Activated T-helper 1 cell treated with anti-CD3 and anti-CD28 coated beads, Interleukin-2, amount 50 U/mL, for 16 hours (primary cell): ENCODE measurements at regions not wholly inside any gene's neighbourhood (a gene's known extent, or its start where the extent isn't known, plus 50 kb on each side); places are given as distances from the start of the nearest gene placed in this dataset.

Experiments used
- DNase-seq, 2 donors: peaks; one replicate each; pipeline ENCODE4 v3.0.0-alpha.2; 2020; ENCODE audit warnings: low read depth in 1 of 2, low spot score in 1 of 2

- no peak for DNase-seq
Measured at GRCh38 chr10:94183666-94184264, 179.0 kb downstream of the NOC3L start.

GRCh38 chr10:94186722-94187121, 176.0 kb downstream of the NOC3L start:
- no peak for DNase-seq

- DNase-seq = no peak
Measured at GRCh38 chr10:94192333-94192732, 170.4 kb downstream of the NOC3L start.

DNA sequence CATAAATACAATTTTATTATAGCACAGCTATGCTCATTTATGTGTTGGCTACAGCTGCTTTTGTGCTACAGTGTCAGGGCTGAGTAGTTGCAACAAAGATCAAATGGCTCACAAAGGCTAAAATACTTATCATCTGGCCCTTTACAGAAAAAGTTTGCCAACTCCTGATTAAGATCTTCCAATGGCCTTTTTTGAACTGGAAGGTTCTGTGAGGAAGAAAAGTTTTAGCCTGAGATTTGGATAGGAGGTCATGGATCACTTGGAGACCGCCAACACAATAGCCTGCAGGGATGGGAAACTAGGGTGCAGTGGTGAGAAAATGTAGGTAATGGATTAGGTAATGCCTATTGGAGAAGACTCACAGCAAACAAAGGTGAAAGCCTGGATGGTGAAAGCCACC, 169.8 kb downstream of the NOC3L start:
- no peak for DNase-seq

DNA sequence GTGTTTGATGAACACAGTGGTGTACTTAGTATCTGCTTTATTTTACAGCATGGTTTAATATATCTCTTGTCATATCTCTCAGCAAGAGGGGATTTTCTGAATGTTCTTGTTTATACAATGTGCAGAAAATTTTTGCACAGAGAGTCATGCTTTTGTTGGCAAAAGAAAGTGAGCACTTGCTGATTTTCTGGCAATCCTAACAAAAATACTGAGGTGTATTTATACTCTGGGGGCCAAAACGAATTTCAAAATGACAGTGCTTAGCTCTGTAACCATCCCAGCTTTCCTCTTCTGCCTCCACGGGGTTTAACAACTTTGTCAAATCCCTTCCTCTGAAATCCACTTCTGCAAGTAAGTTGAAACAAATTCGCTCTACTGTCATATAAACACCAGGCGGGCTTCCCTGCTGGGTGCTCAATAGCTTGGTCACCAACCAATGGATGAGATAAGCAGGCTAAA, 169.2 kb downstream of the NOC3L start:
- DNase-seq = no peak

GRCh38 chr10:94194256-94194655, 168.5 kb downstream of the NOC3L start:
- DNase-seq = no peak

DNA sequence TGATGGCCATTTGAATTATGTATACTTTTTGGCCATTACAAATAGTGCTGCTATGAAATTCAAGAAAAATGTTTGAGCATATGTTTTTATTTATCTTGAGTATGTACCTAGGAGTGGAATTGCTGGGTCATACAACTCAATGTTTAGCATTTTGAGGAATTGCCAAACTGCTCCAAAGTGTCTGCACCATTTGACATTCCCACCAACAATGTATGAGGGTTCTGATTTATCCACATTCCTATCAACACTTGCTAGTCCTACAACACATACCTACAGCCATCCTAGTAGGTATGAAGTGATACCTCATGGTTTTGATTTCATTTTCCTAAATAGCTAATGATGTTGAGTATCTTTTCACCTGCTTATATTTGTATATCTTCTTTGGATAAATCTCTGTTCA, 165.5 kb downstream of the NOC3L start:
- no peak for DNase-seq

- DNase-seq = no peak
Measured at GRCh38 chr10:94198324-94198723, 164.4 kb downstream of the NOC3L start.

DNA sequence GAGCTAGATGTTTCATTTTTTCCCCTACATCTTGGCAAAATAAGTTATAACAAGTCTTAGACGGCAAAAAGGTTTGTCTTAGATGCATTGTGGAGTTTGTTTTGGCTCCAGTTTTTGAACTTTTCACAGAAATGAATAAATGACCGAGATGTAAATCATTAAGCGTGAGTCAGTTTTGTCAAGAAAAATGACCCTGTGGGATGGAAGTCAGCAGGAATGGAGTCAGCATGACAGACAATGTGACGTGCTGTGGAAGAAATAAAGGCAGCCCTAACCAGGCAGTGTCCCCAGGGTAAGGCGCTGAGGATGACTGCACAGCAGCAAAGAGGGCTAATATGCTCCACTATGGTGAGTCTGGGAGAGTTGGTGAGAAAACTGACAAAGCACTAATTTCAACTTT, 163.2 kb downstream of the NOC3L start:
- DNase-seq = no peak

DNA sequence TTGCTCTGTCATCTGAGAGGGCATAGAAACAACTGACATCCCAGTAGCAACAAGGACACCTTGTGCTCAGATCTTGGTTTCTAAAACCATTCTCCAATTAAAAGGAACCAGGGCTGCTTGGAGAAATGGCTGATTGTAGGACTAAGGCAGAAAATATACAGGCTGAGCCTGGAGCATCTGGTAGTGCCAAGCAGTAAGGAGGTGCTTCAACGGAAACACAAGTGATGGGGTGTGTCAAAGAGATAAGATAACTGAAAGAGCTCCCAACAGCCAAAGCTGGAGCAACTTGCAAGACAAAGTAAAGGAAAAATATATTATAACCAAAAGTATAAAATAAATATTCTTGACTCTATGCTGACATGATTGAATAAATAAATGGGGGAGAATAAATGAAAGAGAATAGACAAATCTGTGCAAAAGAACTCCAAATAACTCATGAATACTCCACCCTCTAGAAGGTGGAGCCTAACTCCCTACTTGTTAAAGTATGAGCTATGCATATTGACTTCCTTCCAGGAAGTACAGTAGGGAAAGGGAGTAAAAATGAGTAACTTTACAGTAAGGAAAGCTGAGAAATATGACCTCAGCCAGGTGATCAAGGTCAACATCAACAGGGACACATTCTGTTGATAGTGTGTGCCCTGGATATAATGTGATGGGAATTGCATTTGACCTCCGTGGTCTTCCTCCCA, 162.4 kb downstream of the NOC3L start:
- DNase-seq = no peak

DNA sequence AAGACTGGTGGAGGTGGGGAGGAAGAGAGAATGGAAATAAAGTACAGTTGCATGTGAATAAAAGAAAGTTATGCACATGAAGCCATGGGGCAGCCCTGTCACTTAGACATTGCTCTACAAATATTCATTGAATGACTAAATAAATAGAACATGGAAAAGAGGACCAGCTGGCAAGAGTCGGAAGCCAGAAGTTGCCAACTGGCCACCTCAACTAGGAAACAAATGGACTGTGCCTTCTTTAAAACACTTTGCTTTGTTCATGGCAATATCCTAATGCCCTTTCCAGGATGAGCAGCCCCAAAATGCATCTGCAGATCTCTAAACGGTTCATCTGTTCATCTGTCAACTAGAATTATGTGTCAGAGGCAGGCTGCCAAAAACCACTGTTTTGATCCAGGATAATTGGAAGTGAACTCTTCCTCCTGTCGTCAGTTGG, 157.3 kb downstream of the NOC3L start:
- DNase-seq = no peak

DNA sequence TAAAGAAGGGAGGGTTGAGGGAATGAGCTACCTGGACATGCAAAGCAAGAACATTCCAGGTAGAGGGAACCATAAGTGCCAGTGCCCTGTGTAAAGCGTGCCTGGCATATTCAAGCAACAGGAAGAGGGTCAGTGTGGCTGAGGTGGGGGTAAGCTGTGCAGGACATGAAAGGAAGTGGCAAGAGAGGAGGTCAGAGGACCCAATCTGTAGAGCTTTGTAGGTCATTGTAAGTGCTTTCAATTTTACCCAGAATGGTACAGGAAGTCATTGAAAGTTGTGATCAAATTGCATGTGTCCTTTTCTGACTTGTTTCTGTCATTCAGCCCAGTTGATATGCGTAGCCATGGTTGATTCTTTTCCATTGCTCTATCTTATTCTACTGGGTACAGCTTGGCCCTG, 156.6 kb downstream of the NOC3L start:
- no peak for DNase-seq

DNA sequence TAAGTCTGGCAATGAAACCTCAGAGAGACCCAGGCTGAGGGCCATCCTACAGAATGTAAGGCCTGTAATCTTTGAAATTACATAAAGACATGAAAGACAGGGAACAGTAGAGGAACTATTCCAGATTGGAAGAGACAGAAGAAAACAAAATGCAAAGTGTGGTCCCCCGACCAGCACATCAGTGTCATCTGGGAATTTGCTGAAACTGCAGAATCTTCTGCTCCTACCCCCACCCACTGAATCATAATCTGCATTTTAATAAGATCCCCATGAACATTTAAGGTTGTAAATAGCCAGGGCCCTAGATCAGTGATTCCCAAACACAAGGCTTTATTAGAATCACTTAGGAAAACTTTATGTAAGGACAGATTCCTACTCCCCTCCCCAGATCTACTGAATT, 154.4 kb downstream of the NOC3L start:
- no peak for DNase-seq

DNA sequence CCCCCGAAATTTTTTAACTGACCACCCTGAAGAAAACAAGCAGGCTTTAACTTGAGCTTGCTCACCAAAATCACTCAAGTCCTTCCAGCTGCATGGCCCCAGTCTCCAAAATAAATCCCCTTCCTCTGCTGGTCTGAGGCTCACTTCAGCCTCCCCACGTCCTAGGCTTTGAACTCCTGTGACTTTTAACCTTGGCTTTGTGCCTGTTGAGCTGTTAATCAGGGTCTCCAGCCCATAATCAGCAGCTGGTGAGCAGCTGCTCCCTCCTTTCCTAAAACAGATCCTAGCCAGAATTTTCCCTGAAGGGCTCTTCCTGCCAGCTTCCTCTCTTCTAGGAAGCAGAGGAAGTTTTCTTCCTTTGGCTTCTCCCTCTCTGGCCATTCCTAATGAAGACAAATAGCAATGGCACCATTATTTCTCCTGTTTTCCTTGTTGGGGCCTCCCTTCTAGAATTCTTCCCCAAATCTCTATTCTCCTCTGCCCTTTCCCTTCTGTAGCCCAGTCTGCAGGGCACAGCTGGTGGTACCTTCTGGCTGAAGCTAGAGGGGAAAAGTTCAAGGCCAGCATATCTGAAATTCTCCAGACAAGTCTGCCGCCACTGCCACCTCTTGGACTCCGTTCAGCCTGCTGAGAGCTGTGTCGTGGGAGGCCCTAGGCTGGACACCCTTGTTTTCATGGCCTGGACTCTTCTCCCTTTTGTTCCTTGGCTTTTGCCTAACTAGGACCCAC, 152.1 kb downstream of the NOC3L start:
- no peak for DNase-seq

- DNase-seq = no peak
Measured at GRCh38 chr10:94211169-94211510, 151.6 kb downstream of the NOC3L start.

GRCh38 chr10:94213001-94213530, 149.7 kb downstream of the NOC3L start:
- no peak for DNase-seq

DNA sequence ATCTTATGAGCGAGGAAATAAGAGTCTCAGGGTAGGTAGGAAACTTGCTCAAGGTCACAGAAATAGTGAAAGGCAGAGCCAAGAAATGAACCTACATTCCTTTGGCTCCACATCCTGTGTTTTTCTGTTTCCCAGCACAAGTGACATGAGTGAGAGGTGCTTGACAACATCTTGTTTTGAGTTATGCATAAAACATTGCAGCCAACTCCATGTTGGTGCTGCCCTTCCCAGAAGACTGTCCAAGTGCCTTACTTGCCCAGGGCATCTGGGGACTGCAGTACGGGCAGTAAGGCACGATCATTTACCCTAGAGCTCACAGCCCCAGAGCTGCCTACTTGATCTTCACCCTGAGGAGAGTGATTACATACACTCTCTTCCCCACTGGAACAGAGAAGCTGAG, 148.8 kb downstream of the NOC3L start:
- no peak for DNase-seq

DNA sequence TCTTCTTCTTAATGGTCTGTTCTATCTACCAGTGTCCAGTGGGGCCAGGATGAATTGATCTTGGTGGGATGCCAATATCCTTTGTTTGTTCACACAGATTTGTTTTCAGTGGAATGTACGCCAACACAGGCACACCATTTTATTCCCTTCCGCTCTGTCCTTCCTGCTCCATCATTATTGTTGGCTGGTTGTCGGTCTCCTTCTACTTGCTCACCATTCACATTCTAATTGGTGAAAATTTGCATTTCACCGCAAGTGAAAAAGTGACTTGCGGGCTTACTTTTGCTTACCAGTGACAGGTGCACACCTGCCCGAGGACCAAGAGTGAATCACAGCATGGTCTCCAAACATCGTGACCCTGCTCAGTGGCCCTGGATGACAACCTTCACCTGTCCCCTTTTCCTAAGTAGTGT, 148.3 kb downstream of the NOC3L start:
- DNase-seq = no peak

GRCh38 chr10:94216201-94216600, 146.5 kb downstream of the NOC3L start:
- DNase-seq = no peak

GRCh38 chr10:94217411-94217810, 145.3 kb downstream of the NOC3L start:
- DNase-seq = no peak

DNA sequence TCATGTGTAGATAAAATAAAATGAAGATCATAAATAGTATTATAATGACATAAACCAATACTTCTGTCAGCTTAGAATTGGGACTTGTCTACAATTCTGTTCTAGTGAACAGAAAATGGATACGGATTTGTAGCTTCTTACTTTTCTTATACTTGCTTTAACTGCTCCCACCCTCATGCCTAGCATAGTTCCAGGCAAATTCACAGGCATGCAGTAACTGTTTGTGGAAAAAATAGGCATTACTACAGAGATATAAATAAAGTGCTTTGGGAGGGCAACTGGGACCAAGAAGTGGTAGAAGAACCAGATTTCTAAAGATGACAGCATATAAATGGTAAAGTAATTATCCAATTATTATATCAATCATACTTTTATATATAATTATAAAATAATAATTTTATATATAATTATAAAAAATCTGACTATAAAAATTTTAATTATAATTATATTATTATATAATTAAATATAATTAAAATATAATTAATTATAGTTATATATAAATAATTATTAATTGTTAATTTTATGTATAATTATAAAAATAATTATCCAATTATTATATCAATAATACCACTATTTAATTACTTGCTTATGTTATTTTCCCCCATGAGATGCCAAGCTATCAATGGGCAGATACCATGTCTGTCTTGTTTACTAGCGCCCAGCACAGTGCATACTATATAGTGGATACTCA, 144.1 kb downstream of the NOC3L start:
- DNase-seq = no peak

DNA sequence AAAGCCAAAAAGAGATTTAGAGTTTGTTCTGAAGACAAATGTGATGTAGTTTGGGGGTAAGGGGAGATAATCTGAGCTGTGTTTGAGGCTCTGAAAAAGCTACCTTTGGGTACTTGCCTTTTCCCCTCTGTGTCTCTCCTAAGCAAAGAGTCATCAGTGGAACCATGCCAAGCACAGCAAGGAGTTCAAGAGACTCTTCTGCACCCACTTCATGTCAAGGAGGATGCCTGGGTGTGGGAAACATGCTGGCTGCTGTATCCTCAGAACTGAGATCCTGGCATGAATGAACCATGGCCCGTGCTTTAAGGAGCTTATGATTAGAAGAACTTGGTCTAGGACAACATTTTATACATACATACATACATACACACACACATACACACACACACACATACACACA, 142.9 kb downstream of the NOC3L start:
- DNase-seq = no peak
